GM12872 (cell line): ENCODE measurements at regions not wholly inside any gene's neighbourhood (a gene's known extent, or its start where the extent isn't known, plus 50 kb on each side); places are given as distances from the start of the nearest gene placed in this dataset.

Source experiments
- CTCF ChIP-seq: IDR thresholded peaks from 3 replicates; pipeline ENCODE4 v1.5.1; 2011; ENCODE audit warnings: low read depth, mild to moderate bottlenecking, low read length, moderate library complexity; ENCODE audit not compliant: insufficient read depth

- TF ChIP-seq CTCF: no peak
Measured at GRCh38 chr2:164420787-164421186, 200.5 kb downstream of the GRB14 start.

GRCh38 chr2:164412831-164413230, 208.5 kb downstream of the GRB14 start:
- TF ChIP-seq CTCF: no peak

GRCh38 chr2:164389411-164389810, 231.9 kb downstream of the GRB14 start:
- TF ChIP-seq CTCF: no peak

GRCh38 chr2:164388511-164388910, 232.8 kb downstream of the GRB14 start:
- TF ChIP-seq CTCF: no peak

- no peak for TF ChIP-seq CTCF
Measured at GRCh38 chr2:164386231-164386630, 235.1 kb downstream of the GRB14 start.

- no peak for TF ChIP-seq CTCF
Measured at GRCh38 chr2:164384434-164384833, 236.8 kb downstream of the GRB14 start.

- TF ChIP-seq CTCF: no peak
Measured at GRCh38 chr2:164371916-164372315, 249.4 kb downstream of the GRB14 start.

GRCh38 chr2:164369366-164369765, 251.9 kb downstream of the GRB14 start:
- no peak for TF ChIP-seq CTCF
